ENCODE measurements at regions not wholly inside any gene's neighbourhood (a gene's known extent, or its start where the extent isn't known, plus 50 kb on each side); places are given as distances from the start of the nearest gene placed in this dataset.

GRCh38 chr11:110977661-110978060 is 265.4 kb upstream of the ARHGAP20 start:
- Histone ChIP-seq H3K36me3 (ENCODE audit: control insufficient read depth, insufficient read depth, low read length) (no peaks in the 10 kb centered on the region), H3K27me3 (ENCODE audit: control insufficient read depth, insufficient read depth, low read length) (no peaks in the 10 kb centered on the region), H3K4me3 (ENCODE audit: low read depth, low read length) (no peak overlapping the region)
- FAIRE-seq, result no peak
- no peak for DNase-seq (ENCODE audit: low read depth)
- TF ChIP-seq, protein P1, sequence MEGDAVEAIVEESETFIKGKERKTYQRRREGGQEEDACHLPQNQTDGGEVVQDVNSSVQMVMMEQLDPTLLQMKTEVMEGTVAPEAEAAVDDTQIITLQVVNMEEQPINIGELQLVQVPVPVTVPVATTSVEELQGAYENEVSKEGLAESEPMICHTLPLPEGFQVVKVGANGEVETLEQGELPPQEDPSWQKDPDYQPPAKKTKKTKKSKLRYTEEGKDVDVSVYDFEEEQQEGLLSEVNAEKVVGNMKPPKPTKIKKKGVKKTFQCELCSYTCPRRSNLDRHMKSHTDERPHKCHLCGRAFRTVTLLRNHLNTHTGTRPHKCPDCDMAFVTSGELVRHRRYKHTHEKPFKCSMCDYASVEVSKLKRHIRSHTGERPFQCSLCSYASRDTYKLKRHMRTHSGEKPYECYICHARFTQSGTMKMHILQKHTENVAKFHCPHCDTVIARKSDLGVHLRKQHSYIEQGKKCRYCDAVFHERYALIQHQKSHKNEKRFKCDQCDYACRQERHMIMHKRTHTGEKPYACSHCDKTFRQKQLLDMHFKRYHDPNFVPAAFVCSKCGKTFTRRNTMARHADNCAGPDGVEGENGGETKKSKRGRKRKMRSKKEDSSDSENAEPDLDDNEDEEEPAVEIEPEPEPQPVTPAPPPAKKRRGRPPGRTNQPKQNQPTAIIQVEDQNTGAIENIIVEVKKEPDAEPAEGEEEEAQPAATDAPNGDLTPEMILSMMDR (IDR thresholded peaks at IDR 0.05; ENCODE audit: insufficient read depth, low read length, severe bottlenecking), result no peak

DNA sequence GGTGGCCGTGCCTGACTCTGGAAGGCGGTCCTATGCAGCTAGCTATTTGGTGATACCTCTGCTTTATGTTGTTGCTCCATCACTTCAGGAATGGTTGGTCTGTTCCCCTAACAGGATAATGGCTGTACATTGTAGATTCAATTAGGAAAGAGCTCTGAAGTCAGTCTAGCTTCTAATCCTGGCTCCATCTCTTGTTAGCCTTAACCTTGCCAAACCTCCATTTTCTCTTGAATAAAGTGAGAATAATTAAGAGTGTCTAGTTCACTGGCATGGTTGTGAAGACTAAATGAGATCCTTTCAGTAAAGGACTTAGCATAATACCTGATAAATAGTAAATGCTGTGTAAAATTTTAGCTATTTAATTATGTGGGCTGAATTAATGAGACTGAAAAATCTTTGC is 262.5 kb upstream of the ARHGAP20 start:
- Histone ChIP-seq H3K4me3 (ENCODE audit: low read depth, low read length) (no peak overlapping the region), H3K36me3 (ENCODE audit: control insufficient read depth, insufficient read depth, low read length) (no peaks in the 10 kb centered on the region), H3K27me3 (ENCODE audit: control insufficient read depth, insufficient read depth, low read length) (no peaks in the 10 kb centered on the region)
- TF ChIP-seq, protein P1 (IDR thresholded peaks at IDR 0.05; ENCODE audit: insufficient read depth, low read length, severe bottlenecking), result no peak
- DNase-seq (ENCODE audit: low read depth), result no peak
- no peak for FAIRE-seq

GRCh38 chr11:110973401-110973980 is 261.3 kb upstream of the ARHGAP20 start:
- DNase-seq (ENCODE audit: low read depth) (no peak), FAIRE-seq (peak; percentile 50)
- H3K27me3 ChIP-seq (ENCODE audit: control insufficient read depth, insufficient read depth, low read length), result no peaks in the 10 kb centered on the region
- TF ChIP-seq, protein P1 (IDR thresholded peaks at IDR 0.05; ENCODE audit: insufficient read depth, low read length, severe bottlenecking), result no peak
- no peak overlapping the region for H3K4me3 ChIP-seq (ENCODE audit: low read depth, low read length)
- H3K36me3 ChIP-seq (ENCODE audit: control insufficient read depth, insufficient read depth, low read length), result no peaks in the 10 kb centered on the region

- no peak overlapping the region for H3K4me3 ChIP-seq (ENCODE audit: low read depth, low read length)
- peak; percentile 28 for FAIRE-seq
- no peaks in the 10 kb centered on the region for H3K27me3 ChIP-seq (ENCODE audit: control insufficient read depth, insufficient read depth, low read length)
- TF ChIP-seq, protein P1 (IDR thresholded peaks at IDR 0.05; ENCODE audit: insufficient read depth, low read length, severe bottlenecking), result no peak
- DNase-seq (ENCODE audit: low read depth), result peak; percentile 62
- no peaks in the 10 kb centered on the region for H3K36me3 ChIP-seq (ENCODE audit: control insufficient read depth, insufficient read depth, low read length)
These were observed 260.4 kb upstream of the ARHGAP20 start for GRCh38 chr11:110972640-110973039.

- Histone ChIP-seq H3K4me3 (ENCODE audit: low read depth, low read length) (no peak overlapping the region), H3K36me3 (ENCODE audit: control insufficient read depth, insufficient read depth, low read length) (no peaks in the 10 kb centered on the region), H3K27me3 (ENCODE audit: control insufficient read depth, insufficient read depth, low read length) (no peaks in the 10 kb centered on the region)
- FAIRE-seq, result no peak
- DNase-seq (ENCODE audit: low read depth), result no peak
- TF ChIP-seq, protein P1 (IDR thresholded peaks at IDR 0.05; ENCODE audit: insufficient read depth, low read length, severe bottlenecking), result no peak
These were observed 259.9 kb upstream of the ARHGAP20 start for GRCh38 chr11:110972106-110972505.

- no peak overlapping the region for H3K4me3 ChIP-seq (ENCODE audit: low read depth, low read length)
- H3K27me3 ChIP-seq (ENCODE audit: control insufficient read depth, insufficient read depth, low read length), result no peaks in the 10 kb centered on the region
- no peak for FAIRE-seq
- H3K36me3 ChIP-seq (ENCODE audit: control insufficient read depth, insufficient read depth, low read length), result no peaks in the 10 kb centered on the region
- TF ChIP-seq, protein P1 (IDR thresholded peaks at IDR 0.05; ENCODE audit: insufficient read depth, low read length, severe bottlenecking), result no peak
- peak; percentile 27 for DNase-seq (ENCODE audit: low read depth)
These were observed 258.9 kb upstream of the ARHGAP20 start for GRCh38 chr11:110971140-110971539.

Data from bronchial epithelial cell (primary cell).